IPS-20b (cell line): ENCODE measurements at regions not wholly inside any gene's neighbourhood (a gene's known extent, or its start where the extent isn't known, plus 50 kb on each side); places are given as distances from the start of the nearest gene placed in this dataset.
A peak's percentile ranks its signal among the peaks of the same experiment; 100 is the strongest.

Source experiments
- H3K27ac ChIP-seq: one replicate; pipeline ENCODE4 v1.5.1; 2013; ENCODE audit warnings: low read length
- H3K27me3 ChIP-seq: 2 replicates; pipeline ENCODE4 v1.6.1; 2013; ENCODE audit warnings: mild to moderate bottlenecking, low read length, inconsistent platforms; ENCODE audit not compliant: insufficient read depth
- H3K36me3 ChIP-seq: 2 replicates; pipeline ENCODE4 v1.6.1; 2013; ENCODE audit warnings: low read depth, mild to moderate bottlenecking, inconsistent platforms, low read length, moderate library complexity; ENCODE audit not compliant: insufficient read depth
- H3K4me1 ChIP-seq: 2 replicates; pipeline ENCODE4 v1.6.1; 2013; ENCODE audit warnings: mild to moderate bottlenecking, control low read depth, inconsistent platforms, low read length, moderate library complexity; ENCODE audit not compliant: insufficient read depth
- H3K4me3 ChIP-seq: 2 replicates; pipeline ENCODE4 v1.5.1; 2013; ENCODE audit warnings: mild to moderate bottlenecking, low read length, inconsistent platforms
- H3K9ac ChIP-seq: 2 replicates; pipeline ENCODE4 v1.6.1; 2013; ENCODE audit warnings: low read depth, mild to moderate bottlenecking, inconsistent platforms, low read length, moderate library complexity
- H3K9me3 ChIP-seq: 2 replicates; pipeline ENCODE4 v1.6.1; 2013; ENCODE audit warnings: mild to moderate bottlenecking, low read depth, low read length, inconsistent platforms; ENCODE audit not compliant: insufficient read depth

DNA sequence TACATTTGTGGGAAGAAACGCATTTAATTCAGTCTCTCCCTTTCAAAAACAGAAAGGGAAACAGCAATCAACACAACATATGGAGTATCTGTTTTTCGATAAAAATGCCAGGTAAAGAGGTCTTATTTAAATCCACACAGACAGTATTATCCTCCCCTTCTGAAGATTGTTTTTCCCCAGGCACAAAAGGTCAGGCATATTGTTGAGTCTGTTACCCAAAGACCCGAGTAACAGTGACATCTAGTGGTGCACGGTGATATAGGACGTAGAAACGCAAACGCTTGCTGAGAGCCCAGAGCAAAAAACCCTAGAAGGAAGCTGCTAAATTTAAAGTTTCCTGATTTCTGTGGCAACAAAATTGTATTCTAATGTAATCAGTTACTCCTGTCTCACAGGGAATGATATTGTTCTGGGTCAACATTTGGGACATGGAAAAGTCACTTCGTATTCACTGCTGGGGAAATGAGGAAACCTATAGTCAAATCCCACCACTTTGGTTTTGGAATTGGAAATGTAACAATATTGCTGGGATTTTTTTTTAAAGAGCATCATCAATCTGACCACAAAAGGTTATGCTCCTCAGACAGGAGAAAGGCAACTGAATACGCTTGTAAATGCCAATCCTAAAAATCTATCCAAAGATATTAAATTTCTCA lies 312.7 kb upstream of the CCDC54 start:
- Histone ChIP-seq H3K4me3 (no peak overlapping the region), H3K9ac (peak overlapping the region; percentile 48; the same call in 1 of the 2 replicates), H3K27ac (no peak overlapping the region)

DNA sequence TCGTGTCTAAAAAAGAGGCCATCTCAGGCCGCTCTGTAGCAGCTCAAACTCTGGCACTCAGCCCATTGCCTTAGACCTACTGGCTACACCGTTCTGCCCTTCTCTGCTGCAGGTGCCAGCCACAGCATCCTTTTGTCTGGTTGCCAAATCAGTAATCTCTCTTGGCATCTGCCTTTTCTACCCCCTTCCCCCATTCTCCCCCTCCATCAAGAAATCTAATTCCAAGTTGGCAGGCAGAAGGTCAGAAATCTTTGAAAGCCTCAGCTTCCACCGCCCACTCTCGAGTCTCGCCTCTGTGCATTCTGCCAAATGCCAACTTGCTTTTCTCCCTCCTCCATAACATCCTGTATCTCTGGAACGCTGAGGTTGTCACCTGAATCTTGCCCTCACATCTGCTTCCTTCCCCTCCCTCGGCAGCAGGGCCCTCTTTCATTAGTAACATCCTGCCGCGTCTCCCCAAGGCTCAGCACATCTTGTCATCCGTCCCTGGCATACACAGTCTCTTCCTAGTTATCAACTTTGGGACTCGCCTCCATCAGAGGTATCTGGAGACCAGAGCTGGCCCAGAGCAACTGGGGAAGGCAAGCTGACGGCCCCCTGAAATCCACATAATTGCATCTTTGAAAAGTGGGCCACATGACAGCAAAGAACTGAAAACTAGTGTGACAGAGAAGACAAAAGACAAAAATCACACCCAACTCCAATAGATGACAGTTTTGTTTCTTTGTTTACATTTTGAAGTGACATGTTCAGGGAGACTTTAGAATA lies 312.0 kb upstream of the CCDC54 start:
- Histone ChIP-seq H3K9me3 (no peaks in the 10 kb centered on the region), H3K27me3 (no peaks in the 10 kb centered on the region), H3K4me1 (peaks cover 14% of the 10 kb centered on the region; the same call in 1 of the 2 replicates), H3K36me3 (no peaks in the 10 kb centered on the region), H3K4me3 (no peak overlapping the region), H3K9ac (peak overlapping the region; percentile 17; the same call in 1 of the 2 replicates), H3K27ac (no peak overlapping the region)

More for the DNA sequence above, 312.7 kb upstream of the CCDC54 start:
- Histone ChIP-seq H3K9me3 (no peaks in the 10 kb centered on the region), H3K27me3 (no peaks in the 10 kb centered on the region), H3K4me1 (peaks cover 14% of the 10 kb centered on the region; the same call in 1 of the 2 replicates), H3K36me3 (no peaks in the 10 kb centered on the region)

DNA sequence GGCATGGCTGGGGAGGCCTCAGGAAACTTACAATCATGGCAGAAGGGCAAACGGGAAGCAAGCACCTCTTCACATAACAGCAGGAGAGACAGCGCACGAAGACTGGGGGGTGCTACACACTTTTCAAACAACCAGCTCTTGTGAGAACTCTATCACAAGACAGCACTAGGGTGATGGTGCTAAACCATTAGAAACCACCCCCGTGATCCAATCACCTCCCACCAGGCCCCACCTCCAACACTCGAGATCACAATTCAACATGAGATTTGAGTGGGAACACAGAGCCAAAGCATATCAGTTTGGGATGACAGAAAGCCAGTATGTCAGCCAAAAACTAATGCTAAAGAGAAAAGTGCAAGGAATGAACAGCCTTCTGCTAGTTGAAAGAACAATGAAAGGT lies 309.8 kb upstream of the CCDC54 start:
- no peak overlapping the region for H3K9ac ChIP-seq
- H3K36me3 ChIP-seq: no peaks in the 10 kb centered on the region
- peaks cover 14% of the 10 kb centered on the region; the same call in 1 of the 2 replicates for H3K4me1 ChIP-seq
- no peaks in the 10 kb centered on the region for H3K9me3 ChIP-seq
- no peak overlapping the region for H3K27ac ChIP-seq
- H3K27me3 ChIP-seq: no peaks in the 10 kb centered on the region
- no peak overlapping the region for H3K4me3 ChIP-seq

DNA sequence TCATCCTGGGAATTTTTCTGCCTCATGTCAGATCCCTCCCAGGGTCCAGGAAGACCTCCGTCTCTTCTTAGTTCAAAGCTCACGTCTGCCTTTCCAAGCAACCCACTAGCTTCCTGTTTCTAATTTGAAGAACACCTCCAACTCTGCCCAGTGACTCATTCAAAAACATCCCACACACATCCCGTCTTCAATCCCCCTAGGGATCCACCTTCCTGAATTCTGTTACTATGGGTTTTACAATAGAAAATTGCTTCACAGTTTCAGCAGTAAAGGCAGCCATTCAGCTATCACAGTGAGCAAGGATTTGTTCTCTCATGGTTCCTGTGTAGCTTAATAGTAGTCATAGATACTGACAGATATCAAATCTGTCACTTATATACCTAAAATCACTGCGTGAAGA lies 308.3 kb upstream of the CCDC54 start:
- Histone ChIP-seq H3K4me3 (no peak overlapping the region), H3K4me1 (peaks cover 3% of the 10 kb centered on the region; the same call in 1 of the 2 replicates)

DNA sequence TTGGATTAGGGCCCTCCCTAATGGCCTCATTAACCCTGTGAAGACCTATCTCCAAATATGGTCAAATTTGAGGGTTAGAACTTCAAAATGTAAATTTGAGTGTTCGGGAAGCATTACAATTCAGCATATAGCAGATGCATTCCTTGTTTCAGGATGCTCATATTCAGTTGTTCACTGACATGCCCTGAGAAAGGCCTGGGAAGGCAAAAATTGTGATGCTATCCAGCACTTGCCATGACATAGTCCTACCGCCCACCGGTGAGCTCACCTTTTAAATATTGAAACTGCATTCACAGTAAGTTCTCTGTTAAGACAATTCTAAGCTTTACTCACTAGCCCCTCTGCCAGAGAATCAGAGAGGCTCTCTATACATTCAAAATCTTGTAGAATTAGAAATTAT lies 300.3 kb upstream of the CCDC54 start:
- Histone ChIP-seq H3K9ac (no peak overlapping the region), H3K9me3 (no peaks in the 10 kb centered on the region), H3K4me1 (no peaks in the 10 kb centered on the region), H3K27ac (no peak overlapping the region), H3K27me3 (no peaks in the 10 kb centered on the region), H3K36me3 (no peaks in the 10 kb centered on the region), H3K4me3 (no peak overlapping the region)

More for the DNA sequence above, 308.3 kb upstream of the CCDC54 start:
- Histone ChIP-seq H3K9me3 (no peaks in the 10 kb centered on the region), H3K36me3 (no peaks in the 10 kb centered on the region), H3K9ac (no peak overlapping the region), H3K27ac (no peak overlapping the region), H3K27me3 (no peaks in the 10 kb centered on the region)

DNA sequence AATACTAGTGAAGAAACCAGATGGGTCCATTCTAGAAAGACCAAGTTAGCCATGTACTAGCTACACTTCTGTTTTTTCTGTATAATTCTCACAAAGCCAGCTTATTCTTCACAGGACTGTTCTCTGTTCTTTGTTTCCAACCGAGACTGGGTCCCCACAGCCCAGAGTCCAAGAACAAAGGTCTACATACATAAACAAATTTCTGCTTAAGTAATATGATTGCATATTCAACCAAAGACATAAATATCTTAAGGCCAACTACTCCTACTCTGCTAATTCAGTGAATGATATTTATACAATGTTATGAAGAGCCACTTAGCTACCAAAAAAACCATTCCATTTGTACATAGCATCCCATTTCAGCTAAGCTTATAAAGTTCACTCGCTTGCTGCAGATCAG lies 299.8 kb upstream of the CCDC54 start:
- no peaks in the 10 kb centered on the region for H3K27me3 ChIP-seq
- no peaks in the 10 kb centered on the region for H3K9me3 ChIP-seq
- no peaks in the 10 kb centered on the region for H3K4me1 ChIP-seq
- H3K4me3 ChIP-seq: no peak overlapping the region
- no peak overlapping the region for H3K9ac ChIP-seq
- no peak overlapping the region for H3K27ac ChIP-seq
- no peaks in the 10 kb centered on the region for H3K36me3 ChIP-seq

DNA sequence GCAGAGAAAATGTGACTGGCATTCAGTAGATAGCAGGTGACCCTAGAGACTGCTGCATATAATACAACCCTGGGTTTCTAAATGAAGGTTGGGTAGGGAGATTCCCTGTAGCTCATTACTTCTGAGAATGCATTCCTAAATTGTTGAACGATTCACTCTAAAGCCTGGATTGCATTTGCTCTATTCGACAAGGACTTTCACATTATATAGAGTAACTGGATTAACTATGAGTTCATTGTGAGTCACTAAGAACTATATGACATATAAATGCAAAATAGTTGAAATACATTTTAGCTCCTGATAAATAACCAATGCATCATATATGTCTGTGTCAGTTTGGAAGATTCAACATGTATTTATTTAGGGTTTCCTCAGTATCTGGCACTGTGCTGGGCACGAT lies 294.7 kb upstream of the CCDC54 start:
- H3K27me3 ChIP-seq: no peaks in the 10 kb centered on the region
- H3K36me3 ChIP-seq: no peaks in the 10 kb centered on the region
- no peaks in the 10 kb centered on the region for H3K4me1 ChIP-seq
- H3K27ac ChIP-seq: no peak overlapping the region
- H3K9me3 ChIP-seq: no peaks in the 10 kb centered on the region
- no peak overlapping the region for H3K9ac ChIP-seq
- H3K4me3 ChIP-seq: no peak overlapping the region

DNA sequence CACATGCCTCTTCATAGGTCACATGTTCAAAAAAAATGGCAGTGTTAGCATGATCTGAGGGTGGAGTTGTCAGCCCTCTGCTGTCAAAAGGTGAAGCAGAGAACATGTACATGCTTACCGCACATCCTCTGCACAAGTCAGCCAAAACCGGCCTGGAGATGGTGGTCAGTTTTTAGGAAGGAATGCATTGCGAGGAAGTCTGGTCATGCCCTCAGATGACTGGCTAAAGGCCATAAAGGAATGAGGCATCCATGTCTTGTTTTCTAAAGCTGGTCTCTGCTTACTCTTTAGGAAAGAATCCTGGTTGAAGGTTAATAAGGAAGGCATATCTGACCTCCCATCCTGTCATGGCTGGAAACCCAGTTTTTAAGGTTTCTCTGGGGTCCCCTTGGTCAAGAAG lies 292.0 kb upstream of the CCDC54 start:
- Histone ChIP-seq H3K9me3 (no peaks in the 10 kb centered on the region), H3K36me3 (no peaks in the 10 kb centered on the region), H3K9ac (no peak overlapping the region), H3K27me3 (no peaks in the 10 kb centered on the region), H3K4me1 (no peaks in the 10 kb centered on the region), H3K27ac (no peak overlapping the region), H3K4me3 (no peak overlapping the region)

DNA sequence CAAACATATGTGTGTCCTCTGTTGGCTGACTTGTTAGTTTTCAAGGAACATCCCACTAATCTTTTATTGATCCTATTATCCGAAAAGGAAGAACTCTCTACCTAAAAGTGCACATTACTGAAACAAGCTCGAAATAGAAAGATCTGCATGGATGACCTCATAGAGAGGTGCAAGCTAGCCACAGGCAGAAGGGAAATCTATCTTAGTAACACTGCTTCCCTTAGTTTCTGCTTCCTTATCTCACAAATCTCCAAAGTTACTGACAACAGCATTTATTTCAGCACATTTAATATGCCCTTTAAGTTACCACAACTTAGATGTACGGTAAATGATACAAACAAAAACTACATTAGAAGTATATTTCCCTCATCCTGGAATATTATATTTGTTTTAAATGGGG lies 285.1 kb upstream of the CCDC54 start:
- Histone ChIP-seq H3K9me3 (no peaks in the 10 kb centered on the region), H3K9ac (no peak overlapping the region), H3K27ac (no peak overlapping the region), H3K36me3 (no peaks in the 10 kb centered on the region), H3K4me1 (no peaks in the 10 kb centered on the region), H3K4me3 (no peak overlapping the region), H3K27me3 (no peaks in the 10 kb centered on the region)

DNA sequence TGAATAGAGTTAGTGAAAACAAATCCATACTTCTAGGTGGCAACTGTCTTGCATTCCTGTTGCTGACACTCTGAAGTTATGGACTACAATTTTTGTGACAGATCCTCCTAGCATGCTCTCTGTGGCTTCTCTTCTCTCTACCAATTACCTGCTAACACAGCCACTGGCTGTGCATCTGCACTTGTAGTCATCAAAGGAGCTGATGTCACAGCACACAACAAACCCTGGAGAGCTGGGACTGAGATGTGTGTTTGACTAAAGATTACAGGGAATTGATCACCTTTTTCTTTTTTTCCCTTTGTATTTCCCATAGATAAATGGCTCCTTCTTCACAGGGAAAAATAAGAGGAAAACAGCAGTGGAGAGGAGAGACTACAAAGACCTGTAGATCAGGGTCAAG lies 278.4 kb upstream of the CCDC54 start:
- no peak overlapping the region for H3K9ac ChIP-seq

DNA sequence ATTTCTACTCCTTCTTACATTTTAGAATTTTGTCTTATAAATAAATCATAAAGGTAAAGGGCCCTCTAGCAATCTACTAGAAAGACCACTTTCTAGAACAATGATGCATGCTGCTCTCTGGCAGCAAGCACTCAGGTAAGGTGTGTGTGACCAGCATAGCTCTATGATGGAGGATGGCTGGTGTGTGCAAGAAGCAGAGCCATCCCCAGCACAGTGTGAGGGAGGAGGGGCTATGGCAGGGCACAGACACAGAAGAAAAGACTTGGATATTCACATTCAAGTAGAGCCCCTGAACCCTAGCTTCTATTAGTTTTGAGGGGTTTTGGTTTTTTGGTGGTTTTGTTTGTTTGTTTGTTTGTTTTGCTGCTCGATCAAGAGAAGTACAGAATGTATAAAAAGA lies 277.1 kb upstream of the CCDC54 start:
- H3K27me3 ChIP-seq: no peaks in the 10 kb centered on the region
- no peak overlapping the region for H3K9ac ChIP-seq
- 0 out of 2 replicates have a peak, but pooled peaks cover 3% of the 10 kb centered on the region for H3K4me1 ChIP-seq
- H3K9me3 ChIP-seq: peaks cover 10% of the 10 kb centered on the region; the same call in 1 of the 2 replicates
- H3K36me3 ChIP-seq: no peaks in the 10 kb centered on the region
- H3K27ac ChIP-seq: no peak overlapping the region
- H3K4me3 ChIP-seq: no peak overlapping the region

More for the DNA sequence above, 278.4 kb upstream of the CCDC54 start:
- Histone ChIP-seq H3K4me3 (no peak overlapping the region), H3K4me1 (0 out of 2 replicates have a peak, but pooled peaks cover 3% of the 10 kb centered on the region), H3K27me3 (no peaks in the 10 kb centered on the region), H3K36me3 (no peaks in the 10 kb centered on the region), H3K27ac (no peak overlapping the region), H3K9me3 (peaks cover 7% of the 10 kb centered on the region; the same call in 1 of the 2 replicates)

DNA sequence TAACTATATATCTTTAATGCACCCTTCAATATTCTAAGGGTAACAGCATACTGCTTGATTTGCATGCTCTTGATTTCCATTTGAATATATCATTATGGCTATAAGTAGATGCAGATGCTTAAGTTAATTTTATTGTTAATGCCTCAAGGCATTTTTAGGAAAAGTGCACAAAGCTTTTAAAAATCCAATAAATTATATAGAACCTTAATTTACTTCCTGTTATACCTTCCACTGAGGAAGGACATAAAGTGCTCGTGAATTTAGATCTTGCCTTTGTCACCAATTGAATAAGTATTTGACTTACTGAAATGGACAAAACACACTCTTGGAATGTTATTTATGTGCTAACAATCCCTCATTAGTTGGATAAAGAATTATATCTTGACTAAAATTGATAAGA lies 276.7 kb upstream of the CCDC54 start:
- H3K27me3 ChIP-seq: no peaks in the 10 kb centered on the region
- no peak overlapping the region for H3K4me3 ChIP-seq
- no peak overlapping the region for H3K9ac ChIP-seq
- peaks cover 10% of the 10 kb centered on the region; the same call in 1 of the 2 replicates for H3K9me3 ChIP-seq
- H3K36me3 ChIP-seq: no peaks in the 10 kb centered on the region
- no peak overlapping the region for H3K27ac ChIP-seq
- 0 out of 2 replicates have a peak, but pooled peaks cover 3% of the 10 kb centered on the region for H3K4me1 ChIP-seq
